ENCODE measurements at regions not wholly inside any gene's neighbourhood (a gene's known extent, or its start where the extent isn't known, plus 50 kb on each side); places are given as distances from the start of the nearest gene placed in this dataset.

DNA sequence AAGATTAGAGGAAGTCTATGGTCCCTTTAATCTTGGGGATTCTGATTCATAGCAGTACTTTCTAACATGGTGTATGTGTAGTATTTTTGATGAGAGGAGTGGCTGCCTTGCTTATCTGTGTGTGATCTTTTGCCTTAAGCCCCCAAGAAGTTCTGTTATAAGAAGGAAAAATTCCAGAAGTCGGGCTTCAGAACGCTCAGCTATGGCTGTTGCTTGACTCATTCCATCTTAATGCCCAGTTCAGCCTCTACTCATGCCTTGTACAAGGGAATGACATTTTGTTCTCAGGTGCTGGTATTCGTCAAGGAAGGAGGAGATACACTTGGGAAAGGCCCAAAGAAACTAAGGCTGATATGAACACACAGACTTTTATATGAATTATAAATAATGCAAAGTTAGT lies 713.0 kb upstream of the MARCKS start:
- TF ChIP-seq, protein P1, sequence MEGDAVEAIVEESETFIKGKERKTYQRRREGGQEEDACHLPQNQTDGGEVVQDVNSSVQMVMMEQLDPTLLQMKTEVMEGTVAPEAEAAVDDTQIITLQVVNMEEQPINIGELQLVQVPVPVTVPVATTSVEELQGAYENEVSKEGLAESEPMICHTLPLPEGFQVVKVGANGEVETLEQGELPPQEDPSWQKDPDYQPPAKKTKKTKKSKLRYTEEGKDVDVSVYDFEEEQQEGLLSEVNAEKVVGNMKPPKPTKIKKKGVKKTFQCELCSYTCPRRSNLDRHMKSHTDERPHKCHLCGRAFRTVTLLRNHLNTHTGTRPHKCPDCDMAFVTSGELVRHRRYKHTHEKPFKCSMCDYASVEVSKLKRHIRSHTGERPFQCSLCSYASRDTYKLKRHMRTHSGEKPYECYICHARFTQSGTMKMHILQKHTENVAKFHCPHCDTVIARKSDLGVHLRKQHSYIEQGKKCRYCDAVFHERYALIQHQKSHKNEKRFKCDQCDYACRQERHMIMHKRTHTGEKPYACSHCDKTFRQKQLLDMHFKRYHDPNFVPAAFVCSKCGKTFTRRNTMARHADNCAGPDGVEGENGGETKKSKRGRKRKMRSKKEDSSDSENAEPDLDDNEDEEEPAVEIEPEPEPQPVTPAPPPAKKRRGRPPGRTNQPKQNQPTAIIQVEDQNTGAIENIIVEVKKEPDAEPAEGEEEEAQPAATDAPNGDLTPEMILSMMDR (IDR thresholded peaks at IDR 0.05; ENCODE audit: low read length): no peak
- no peak for TF ChIP-seq EZH2 (IDR thresholded peaks at IDR 0.05; ENCODE audit: borderline replicate concordance, low read length)
